AG04449 (cell line): ENCODE measurements at regions not wholly inside any gene's neighbourhood (a gene's known extent, or its start where the extent isn't known, plus 50 kb on each side); places are given as distances from the start of the nearest gene placed in this dataset.

ENCODE experiments used
- CTCF ChIA-PET: fragments of 350-600 bp; formaldehyde crosslinking; extraction: SDS; loops from one replicate; lab custom pipeline; 2021; ENCODE audit warnings: antibody characterized with exemption; lab: Yijun Ruan, JAX
- POLR2A ChIA-PET: fragments of 400-600, 350-600 bp; formaldehyde crosslinking; extraction: SDS; loops from one replicate; lab custom pipeline; 2020; ENCODE audit warnings: antibody characterized with exemption, inconsistent platforms; lab: Yijun Ruan, JAX
- DNase-seq: peaks from one replicate; pipeline ENCODE4 v3.0.0-alpha.2; 2010; ENCODE audit warnings: low read depth, low spot score
- H3K4me3 ChIP-seq: 2 replicates; pipeline ENCODE4 v1.5.1; 2011; ENCODE audit warnings: low read depth, mild to moderate bottlenecking, control low read depth, low read length
- CTCF ChIP-seq: IDR thresholded peaks from one replicate; pipeline ENCODE4 v1.5.1; 2011; ENCODE audit warnings: mild to moderate bottlenecking, moderate library complexity, low read length, control low read depth, inconsistent platforms; ENCODE audit not compliant: insufficient read depth; ENCODE audit errors: missing control alignments

- ChIA-PET POLR2A (no interaction called here), CTCF (no interaction called here)
- DNase-seq, result no peak
- no peak overlapping the region for H3K4me3 ChIP-seq
- TF ChIP-seq CTCF, result no peak
Observed at GRCh38 chr3:73228437-73228836, 167.0 kb downstream of the EBLN2 start.

GRCh38 chr3:73228959-73229358 is 167.5 kb downstream of the EBLN2 start:
- ChIA-PET POLR2A (no interaction called here), CTCF (no interaction called here)
- DNase-seq, result no peak
- H3K4me3 ChIP-seq, result no peak overlapping the region
- TF ChIP-seq CTCF, result no peak

GRCh38 chr3:73234354-73235014 is 173.0 kb downstream of the EBLN2 start:
- no peak for TF ChIP-seq CTCF
- H3K4me3 ChIP-seq, result no peak overlapping the region
- POLR2A ChIA-PET, result no interaction called here
- CTCF ChIA-PET, result no interaction called here
- no peak for DNase-seq

GRCh38 chr3:73235768-73236167 is 174.3 kb downstream of the EBLN2 start:
- no peak for TF ChIP-seq CTCF
- no peak overlapping the region for H3K4me3 ChIP-seq
- ChIA-PET CTCF (no interaction called here), POLR2A (no interaction called here)
- no peak for DNase-seq

- ChIA-PET CTCF (no interaction called here), POLR2A (no interaction called here)
Observed at GRCh38 chr3:73236867-73237266, 175.4 kb downstream of the EBLN2 start.

GRCh38 chr3:73243740-73244139 is 182.3 kb downstream of the EBLN2 start:
- no peak for TF ChIP-seq CTCF
- H3K4me3 ChIP-seq, result no peak overlapping the region
- ChIA-PET POLR2A (no interaction called here), CTCF (no interaction called here)
- no peak for DNase-seq

More at GRCh38 chr3:73236867-73237266, 175.4 kb downstream of the EBLN2 start:
- no peak overlapping the region for H3K4me3 ChIP-seq
- TF ChIP-seq CTCF, result no peak
- DNase-seq, result no peak
